HL-60/S4 treated with retinoic acid at 250 ng/mL for 4 days and 3 days (cell line): ENCODE measurements at regions not wholly inside any gene's neighbourhood (a gene's known extent, or its start where the extent isn't known, plus 50 kb on each side); places are given as distances from the start of the nearest gene placed in this dataset.

ENCODE experiments used
- in situ Hi-C: fragments of 300-500 bp; cut with MboI; formaldehyde crosslinking; loops from 2 replicates; pipeline ENCODE4 v1.7.0; 2022; ENCODE audit warnings: low sequenced_read_pairs

- in situ Hi-C loops, result no loop called here
Observed at GRCh38 chr10:4101918-4102654, 317.1 kb upstream of the KLF6 start.

DNA sequence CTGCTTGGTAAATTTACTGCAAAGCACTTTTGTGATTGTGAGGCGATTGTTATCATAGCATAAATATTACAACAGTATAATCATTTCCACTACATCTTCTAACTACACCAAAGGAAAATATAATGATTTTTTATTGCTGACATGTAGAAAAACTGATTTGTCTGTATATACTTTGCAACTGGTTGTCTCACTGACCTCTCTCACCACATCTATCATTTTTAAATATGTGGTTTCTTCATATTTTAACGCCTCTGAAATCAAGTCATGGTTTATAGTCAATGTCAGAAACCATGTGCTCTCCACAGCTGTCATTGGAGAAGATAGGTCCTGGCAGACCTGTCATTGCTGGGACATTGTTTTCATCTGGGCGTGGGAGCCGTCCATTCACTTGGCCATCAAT, 315.4 kb upstream of the KLF6 start:
- in situ Hi-C loops, result no loop called here

- in situ Hi-C loops, result no loop called here
Observed at GRCh38 chr10:4099202-4099601, 314.2 kb upstream of the KLF6 start.

- in situ Hi-C loops, result no loop called here
Observed at GRCh38 chr10:4095166-4095917, 310.3 kb upstream of the KLF6 start.

DNA sequence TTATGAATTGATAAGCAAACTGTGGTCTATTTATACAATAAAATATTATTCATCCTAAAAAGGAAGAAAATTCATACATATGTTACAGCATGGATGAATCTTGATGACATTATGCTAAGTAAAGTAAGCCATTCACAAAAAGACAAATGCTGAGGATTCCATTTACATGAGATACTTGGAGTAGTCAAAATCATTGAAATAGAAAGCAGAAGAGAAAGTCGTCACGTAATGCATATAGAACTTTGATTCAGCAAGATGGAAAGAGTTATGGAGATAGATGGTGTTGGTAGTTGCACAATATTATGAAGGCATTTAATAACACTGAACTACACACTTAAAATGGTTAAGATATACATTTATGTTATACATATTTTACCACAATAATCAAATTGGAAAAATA, 309.7 kb upstream of the KLF6 start:
- in situ Hi-C loops, result no loop called here

DNA sequence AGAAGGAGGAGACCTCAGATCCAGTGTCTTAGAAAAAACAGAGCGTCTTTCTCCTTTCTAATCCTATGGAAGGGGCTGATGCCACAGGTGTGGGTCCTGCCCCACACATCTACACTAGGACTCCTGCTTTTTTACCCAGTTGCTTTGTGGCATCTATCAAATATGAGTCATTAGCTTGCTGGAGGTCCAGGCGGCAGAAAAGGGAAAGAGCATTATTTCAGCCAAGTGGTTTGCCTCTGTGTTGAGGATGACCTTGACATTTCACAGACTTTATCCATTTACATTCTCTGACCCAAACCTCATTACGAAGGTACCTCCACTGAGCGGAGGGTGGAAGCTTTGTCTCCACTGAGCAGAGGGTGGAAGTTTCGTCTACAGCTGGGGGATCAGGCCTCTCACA, 308.4 kb upstream of the KLF6 start:
- in situ Hi-C loops, result no loop called here

DNA sequence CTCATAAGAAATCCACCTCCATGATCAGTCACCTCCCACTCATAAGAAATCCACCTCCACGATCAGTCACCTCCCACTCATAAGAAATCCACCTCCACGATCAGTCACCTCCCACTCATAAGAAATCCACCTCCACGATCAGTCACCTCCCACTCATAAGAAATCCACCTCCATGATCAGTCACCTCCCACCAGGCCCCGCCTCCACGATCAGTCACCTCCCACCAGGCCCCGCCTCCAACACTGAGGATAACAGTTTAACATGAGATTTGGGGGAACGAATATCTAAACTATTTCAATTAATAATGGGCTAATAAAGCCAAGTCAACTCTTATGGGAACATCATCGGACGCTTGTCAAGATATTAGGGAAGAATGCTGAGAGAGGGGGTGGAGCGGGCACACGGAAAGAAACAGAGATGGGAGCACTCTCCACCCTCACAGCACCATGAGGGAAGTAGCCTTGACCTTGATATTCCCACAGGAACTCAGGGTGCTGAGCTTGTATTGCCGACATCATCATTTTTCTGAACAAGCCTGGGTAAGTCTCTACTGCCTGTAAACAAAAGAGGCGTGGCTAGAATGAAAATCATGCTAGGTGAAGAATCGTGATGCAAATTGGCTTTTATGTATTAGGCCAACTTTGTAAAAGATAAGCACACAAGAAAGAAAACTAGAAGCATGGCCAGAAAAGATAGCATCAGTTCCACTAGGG, 303.5 kb upstream of the KLF6 start:
- in situ Hi-C loops, result no loop called here

- in situ Hi-C loops, result no loop called here
Observed at GRCh38 chr10:4086131-4086898, 301.3 kb upstream of the KLF6 start.

DNA sequence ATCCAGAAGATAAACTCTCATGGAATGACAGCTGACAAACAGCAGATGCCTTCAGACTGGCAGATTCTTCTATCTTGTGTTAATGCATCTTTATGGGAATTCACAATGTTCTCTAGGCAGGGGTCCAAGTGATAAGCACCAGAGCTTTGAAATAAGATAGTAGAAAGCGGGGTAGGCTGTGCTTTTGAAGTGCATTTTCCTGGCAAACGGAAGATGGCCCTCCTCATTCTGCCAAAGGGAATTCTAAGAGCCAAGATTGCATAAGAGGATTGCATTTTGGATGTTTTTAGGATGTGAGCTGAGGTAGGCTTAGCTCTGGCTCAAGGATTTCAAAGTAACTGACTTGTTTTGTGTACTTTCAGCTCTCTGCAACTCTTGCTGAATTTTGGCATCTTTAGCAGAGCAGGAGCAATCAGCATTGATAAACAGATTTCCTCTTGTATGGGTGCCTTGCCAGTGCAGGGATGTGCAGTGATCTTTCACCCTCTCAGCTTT, 298.5 kb upstream of the KLF6 start:
- in situ Hi-C loops, result no loop called here

- in situ Hi-C loops, result no loop called here
Observed at GRCh38 chr10:4082861-4083260, 297.9 kb upstream of the KLF6 start.

- in situ Hi-C loops, result no loop called here
Observed at GRCh38 chr10:4081685-4082111, 296.7 kb upstream of the KLF6 start.

DNA sequence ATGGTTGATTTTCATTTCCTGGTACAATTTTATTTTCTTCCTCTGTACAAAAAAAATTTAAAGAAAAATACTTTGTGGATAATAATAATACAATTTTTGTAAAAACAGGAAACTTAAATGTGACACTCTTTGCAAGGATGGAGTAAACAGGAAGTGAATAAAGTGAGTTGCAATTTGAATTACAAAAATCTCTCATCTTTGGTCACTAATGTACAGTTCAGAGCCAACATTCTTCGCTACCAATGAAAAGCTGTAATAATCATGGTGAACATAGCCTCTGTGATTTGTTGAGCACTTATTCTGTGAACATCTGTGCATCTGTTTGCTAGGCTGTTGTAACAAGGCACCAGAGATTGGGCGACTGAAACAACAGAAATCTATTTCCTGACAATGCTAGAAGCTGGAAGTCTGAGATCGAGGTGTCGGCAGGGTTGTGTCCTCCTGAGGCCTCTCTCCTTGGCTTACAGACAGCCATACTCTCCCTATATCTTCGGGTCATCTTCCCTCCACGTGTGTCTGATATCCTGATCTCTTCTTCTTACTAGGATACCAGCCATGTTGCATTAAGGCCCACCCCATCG, 295.3 kb upstream of the KLF6 start:
- in situ Hi-C loops, result no loop called here

DNA sequence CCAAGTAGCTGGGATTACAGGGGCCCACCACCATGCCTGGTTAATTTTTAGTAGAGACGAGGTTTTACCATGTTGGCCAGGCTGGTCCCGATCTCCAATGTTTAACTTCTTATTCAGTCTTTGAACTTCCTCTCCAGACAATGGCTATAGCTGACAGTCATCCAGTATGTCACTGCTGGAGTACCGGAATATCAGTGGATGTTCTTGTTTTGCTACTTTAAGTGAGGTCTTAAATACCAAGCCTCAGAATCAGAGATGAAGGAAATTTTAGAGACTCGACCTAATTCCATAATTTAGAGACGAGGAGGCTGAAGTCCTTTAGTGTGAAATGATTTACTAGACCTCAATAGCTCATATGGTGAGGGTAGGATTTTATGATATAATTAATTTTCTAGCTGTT, 294.8 kb upstream of the KLF6 start:
- in situ Hi-C loops, result no loop called here

- in situ Hi-C loops, result no loop called here
Observed at GRCh38 chr10:4077804-4078203, 292.8 kb upstream of the KLF6 start.

DNA sequence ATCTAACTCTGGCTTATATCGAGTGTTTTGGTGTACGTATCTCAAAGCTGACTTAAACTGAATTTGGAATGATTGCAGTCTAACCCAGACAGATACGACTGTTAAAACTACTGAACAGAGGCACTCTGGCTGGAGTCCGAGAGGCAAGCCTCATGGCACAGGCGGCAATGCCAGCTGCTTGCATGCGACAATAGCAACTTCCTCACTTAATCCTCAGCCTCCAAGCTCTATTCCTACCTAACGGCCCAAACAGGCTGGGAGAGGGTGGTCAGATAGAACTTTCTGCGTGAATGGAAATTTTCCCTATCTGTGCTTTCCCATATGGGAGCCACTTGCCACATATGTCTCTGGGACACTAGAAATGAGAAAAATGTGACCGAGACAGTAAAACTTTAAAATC, 292.0 kb upstream of the KLF6 start:
- in situ Hi-C loops, result no loop called here

- in situ Hi-C loops, result no loop called here
Observed at GRCh38 chr10:4075443-4075842, 290.4 kb upstream of the KLF6 start.

DNA sequence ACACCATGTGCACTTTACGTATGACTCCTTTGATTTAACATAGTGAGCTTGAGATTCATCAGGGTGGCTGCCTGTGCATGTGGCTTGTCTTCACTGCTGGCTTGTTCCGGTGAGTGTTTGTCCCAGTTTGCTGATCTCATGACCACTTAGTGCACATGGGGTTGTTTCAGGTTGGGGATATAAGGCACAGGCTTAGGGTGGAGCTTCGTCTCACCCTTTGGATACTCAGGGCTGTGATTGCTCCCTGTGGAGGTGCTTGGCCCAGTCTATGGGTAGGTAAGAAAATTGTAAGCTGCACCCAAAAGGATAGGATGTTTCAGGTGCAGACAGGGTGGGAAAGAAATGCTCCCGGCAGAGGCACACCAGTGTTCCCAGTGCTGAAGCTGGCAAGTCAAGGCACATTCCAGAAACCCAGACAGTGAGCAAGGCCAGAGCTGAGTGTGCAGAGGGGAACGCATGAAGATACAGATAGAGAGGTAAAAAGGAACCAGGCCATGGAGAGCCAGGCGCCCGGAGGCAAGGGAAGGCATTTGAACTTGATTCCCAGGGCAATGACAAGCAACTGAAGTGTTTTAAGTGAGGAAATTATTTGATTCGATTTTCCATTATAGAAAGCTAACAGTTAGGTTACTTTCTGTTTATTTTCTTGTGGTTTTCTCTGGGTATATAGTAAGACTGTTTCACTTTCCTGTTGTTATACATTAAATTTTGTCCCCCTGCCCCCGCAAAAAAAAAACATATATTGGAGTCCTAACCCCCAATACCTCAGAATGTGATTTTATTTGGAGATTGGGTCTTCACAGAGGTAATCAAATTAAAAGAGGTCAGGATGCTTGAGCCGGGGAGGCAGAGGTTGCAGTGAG, 289.8 kb upstream of the KLF6 start:
- in situ Hi-C loops, result no loop called here

DNA sequence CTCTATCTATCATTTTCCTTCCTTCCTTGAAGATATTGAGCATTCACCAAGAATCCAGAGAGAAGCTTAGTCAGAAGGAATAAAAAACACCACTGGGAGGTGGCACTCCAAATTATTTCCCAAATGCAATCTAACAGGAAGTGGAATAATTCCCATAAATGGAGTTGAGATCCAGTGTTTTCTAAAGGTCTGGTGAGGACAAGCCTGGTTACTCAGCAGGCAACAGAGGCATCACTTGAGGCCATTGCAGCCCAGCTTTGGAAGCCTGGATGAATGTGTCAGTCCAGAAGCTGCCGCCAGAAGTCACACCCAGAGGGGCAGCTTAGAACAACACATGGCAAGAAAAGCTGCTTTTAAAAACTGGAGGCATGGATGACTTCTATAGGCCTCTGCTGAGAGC, 288.9 kb upstream of the KLF6 start:
- in situ Hi-C loops, result no loop called here

GRCh38 chr10:4070921-4071660, 286.1 kb upstream of the KLF6 start:
- in situ Hi-C loops, result no loop called here
